ENCODE measurements at regions not wholly inside any gene's neighbourhood (a gene's known extent, or its start where the extent isn't known, plus 50 kb on each side); places are given as distances from the start of the nearest gene placed in this dataset.

DNA sequence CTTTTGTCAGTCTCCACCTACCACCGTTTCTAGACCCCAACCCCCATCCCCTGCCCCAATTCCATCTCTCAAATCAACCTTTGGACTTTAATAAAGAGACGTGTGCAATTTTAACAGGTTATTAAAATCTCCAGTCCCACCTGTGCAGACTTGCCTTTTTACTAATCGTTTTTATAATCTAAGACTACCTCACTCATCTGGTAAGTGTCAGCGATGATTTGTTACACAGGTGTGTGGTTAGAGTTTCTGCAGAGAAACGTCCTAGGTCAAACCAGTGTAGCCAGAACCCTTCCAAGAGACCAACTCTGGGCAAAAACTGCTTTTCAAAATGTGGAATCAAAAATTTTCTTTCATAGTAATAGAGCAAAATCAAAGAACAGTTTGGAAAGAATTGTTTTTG lies 60.4 kb upstream of the PELI2 start:
- Histone ChIP-seq H3K79me2 (replicated peaks; ENCODE audit: insufficient read depth) (no peaks in the 10 kb centered on the region), H3K27me3 (ENCODE audit: insufficient read depth) (no peaks in the 10 kb centered on the region), H3K4me3 (no peak overlapping the region), H3K9me2 (ENCODE audit: insufficient read depth) (no peaks in the 10 kb centered on the region), H3K36me3 (ENCODE audit: insufficient read depth) (no peaks in the 10 kb centered on the region), H3F3A (replicated peaks; ENCODE audit: low read depth) (no peaks in the 10 kb centered on the region), H3K4me1 (ENCODE audit: insufficient read depth) (0 out of 2 replicates have a peak, but pooled peaks cover 6% of the 10 kb centered on the region), H3K4me2 (no peak overlapping the region), H2AFZ (peak overlapping the region; percentile 83; the same call in 1 of the 2 replicates), H3K27ac (ENCODE audit: low read depth) (no peak overlapping the region), H4K20me1 (replicated peaks; ENCODE audit: insufficient read depth) (no peaks in the 10 kb centered on the region)
- ATAC-seq (no peak), DNase-seq (ENCODE audit: low spot score) (no peak)
- TF ChIP-seq EZH2phosphoT487 (IDR thresholded peaks at IDR 0.05; ENCODE audit: unreplicated experiment) (no peak), POLR2AphosphoS5 (IDR thresholded peaks at IDR 0.05; ENCODE audit: low read depth) (no peak), NANOG (IDR thresholded peaks at IDR 0.05; ENCODE audit: borderline replicate concordance) (no peak), EZH2 (IDR thresholded peaks at IDR 0.05; ENCODE audit: low read depth, unreplicated experiment) (no peak), ZNF114 (CRISPR knock-in tag; IDR thresholded peaks at IDR 0.05) (no peak)
- TF ChIP-seq, protein P1, sequence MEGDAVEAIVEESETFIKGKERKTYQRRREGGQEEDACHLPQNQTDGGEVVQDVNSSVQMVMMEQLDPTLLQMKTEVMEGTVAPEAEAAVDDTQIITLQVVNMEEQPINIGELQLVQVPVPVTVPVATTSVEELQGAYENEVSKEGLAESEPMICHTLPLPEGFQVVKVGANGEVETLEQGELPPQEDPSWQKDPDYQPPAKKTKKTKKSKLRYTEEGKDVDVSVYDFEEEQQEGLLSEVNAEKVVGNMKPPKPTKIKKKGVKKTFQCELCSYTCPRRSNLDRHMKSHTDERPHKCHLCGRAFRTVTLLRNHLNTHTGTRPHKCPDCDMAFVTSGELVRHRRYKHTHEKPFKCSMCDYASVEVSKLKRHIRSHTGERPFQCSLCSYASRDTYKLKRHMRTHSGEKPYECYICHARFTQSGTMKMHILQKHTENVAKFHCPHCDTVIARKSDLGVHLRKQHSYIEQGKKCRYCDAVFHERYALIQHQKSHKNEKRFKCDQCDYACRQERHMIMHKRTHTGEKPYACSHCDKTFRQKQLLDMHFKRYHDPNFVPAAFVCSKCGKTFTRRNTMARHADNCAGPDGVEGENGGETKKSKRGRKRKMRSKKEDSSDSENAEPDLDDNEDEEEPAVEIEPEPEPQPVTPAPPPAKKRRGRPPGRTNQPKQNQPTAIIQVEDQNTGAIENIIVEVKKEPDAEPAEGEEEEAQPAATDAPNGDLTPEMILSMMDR (conservative IDR thresholded peaks at IDR 0.05; ENCODE audit: low read depth in 2 of 2), result no peak
- Mint-ChIP-seq H3K4me3 (no peak overlapping the region), H3K36me3 (ENCODE audit: low read depth) (no peaks in the 10 kb centered on the region), H3K9me3 (no peaks in the 10 kb centered on the region), H3K27me3 (ENCODE audit: insufficient read depth, low read depth, poor library complexity) (no peaks in the 10 kb centered on the region), H3K27ac (no peak overlapping the region), H3K4me1 (peaks cover 12% of the 10 kb centered on the region)

DNA sequence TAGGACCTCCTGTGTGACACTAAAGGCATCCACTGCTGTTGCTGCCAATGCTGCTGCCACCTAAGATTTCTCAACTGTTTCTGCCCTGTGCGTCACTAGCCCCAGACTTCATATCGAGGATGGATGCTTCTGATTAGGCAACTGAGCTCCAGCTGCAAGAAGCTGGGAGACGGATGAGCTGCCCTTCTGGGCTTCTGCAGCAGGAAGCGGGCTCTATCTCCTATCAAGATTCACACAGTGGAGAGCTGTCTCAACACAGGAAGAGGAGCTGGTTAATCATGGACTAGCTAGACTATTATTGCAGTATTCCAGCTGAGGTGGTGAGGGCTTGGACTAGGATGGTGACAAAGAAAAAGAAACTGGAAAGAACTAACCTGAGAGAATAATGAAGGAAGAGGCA lies 59.2 kb upstream of the PELI2 start:
- H3K4me1 ChIP-seq (ENCODE audit: insufficient read depth), result 0 out of 2 replicates have a peak, but pooled peaks cover 6% of the 10 kb centered on the region
- no peaks in the 10 kb centered on the region for H3K36me3 ChIP-seq (ENCODE audit: insufficient read depth)
- no peak overlapping the region for H3K27ac Mint-ChIP-seq
- no peaks in the 10 kb centered on the region for H3K9me3 Mint-ChIP-seq
- no peak for TF ChIP-seq NANOG (IDR thresholded peaks at IDR 0.05; ENCODE audit: borderline replicate concordance)
- ATAC-seq (no peak), DNase-seq (ENCODE audit: low spot score) (no peak)
- no peak overlapping the region for H3K4me3 Mint-ChIP-seq
- no peak overlapping the region for H3K4me2 ChIP-seq
- H3K27ac ChIP-seq (ENCODE audit: low read depth), result no peak overlapping the region
- no peaks in the 10 kb centered on the region for H3F3A ChIP-seq (replicated peaks; ENCODE audit: low read depth)
- no peaks in the 10 kb centered on the region for H3K79me2 ChIP-seq (replicated peaks; ENCODE audit: insufficient read depth)
- 0 out of 2 replicates have a peak overlapping the region, but pooled peaks have one; percentile 18 for H2AFZ ChIP-seq
- H3K9me2 ChIP-seq (ENCODE audit: insufficient read depth), result no peaks in the 10 kb centered on the region
- no peaks in the 10 kb centered on the region for H3K27me3 ChIP-seq (ENCODE audit: insufficient read depth)
- no peaks in the 10 kb centered on the region for H4K20me1 ChIP-seq (replicated peaks; ENCODE audit: insufficient read depth)
- no peaks in the 10 kb centered on the region for H3K36me3 Mint-ChIP-seq (ENCODE audit: low read depth)
- no peak overlapping the region for H3K4me3 ChIP-seq
- no peaks in the 10 kb centered on the region for H3K27me3 Mint-ChIP-seq (ENCODE audit: insufficient read depth, low read depth, poor library complexity)
- H3K4me1 Mint-ChIP-seq, result peaks cover 12% of the 10 kb centered on the region

DNA sequence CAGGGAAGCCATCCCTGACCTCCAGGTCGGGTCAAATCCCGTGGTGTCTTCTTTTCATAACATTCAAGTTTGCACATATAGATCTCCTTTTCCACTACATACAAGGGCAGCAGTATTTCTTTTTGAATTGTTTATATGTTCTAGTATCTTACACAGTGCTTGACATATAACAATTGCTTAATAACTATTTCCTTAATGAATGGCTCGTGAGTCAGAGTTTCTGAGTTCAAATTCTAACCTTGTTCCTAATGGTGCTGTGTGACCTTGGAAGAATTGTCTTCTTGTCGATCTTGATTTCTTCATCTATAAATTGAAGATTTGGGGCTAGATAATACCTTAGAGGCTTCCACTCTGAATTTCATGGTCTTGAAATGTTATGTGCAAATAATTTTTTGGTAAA lies 57.2 kb upstream of the PELI2 start:
- H3K4me1 ChIP-seq (ENCODE audit: insufficient read depth), result 0 out of 2 replicates have a peak, but pooled peaks cover 6% of the 10 kb centered on the region
- Mint-ChIP-seq H3K27ac (no peak overlapping the region), H3K4me3 (no peak overlapping the region), H3K36me3 (ENCODE audit: low read depth) (no peaks in the 10 kb centered on the region), H3K4me1 (peaks cover 12% of the 10 kb centered on the region), H3K9me3 (no peaks in the 10 kb centered on the region), H3K27me3 (ENCODE audit: insufficient read depth, low read depth, poor library complexity) (no peaks in the 10 kb centered on the region)
- H3K36me3 ChIP-seq (ENCODE audit: insufficient read depth), result no peaks in the 10 kb centered on the region
- no peak overlapping the region for H3K4me2 ChIP-seq
- DNase-seq (ENCODE audit: low spot score) (no peak), ATAC-seq (no peak)
- H3K79me2 ChIP-seq (replicated peaks; ENCODE audit: insufficient read depth), result no peaks in the 10 kb centered on the region
- no peaks in the 10 kb centered on the region for H3K27me3 ChIP-seq (ENCODE audit: insufficient read depth)
- no peaks in the 10 kb centered on the region for H4K20me1 ChIP-seq (replicated peaks; ENCODE audit: insufficient read depth)
- H3K27ac ChIP-seq (ENCODE audit: low read depth), result no peak overlapping the region
- no peak overlapping the region for H3K4me3 ChIP-seq
- H2AFZ ChIP-seq, result no peak overlapping the region
- no peaks in the 10 kb centered on the region for H3F3A ChIP-seq (replicated peaks; ENCODE audit: low read depth)
- TF ChIP-seq, protein P1 (conservative IDR thresholded peaks at IDR 0.05; ENCODE audit: low read depth in 2 of 2), result no peak
- no peak for TF ChIP-seq EZH2phosphoT487 (IDR thresholded peaks at IDR 0.05; ENCODE audit: unreplicated experiment)
- TF ChIP-seq, protein P2, sequence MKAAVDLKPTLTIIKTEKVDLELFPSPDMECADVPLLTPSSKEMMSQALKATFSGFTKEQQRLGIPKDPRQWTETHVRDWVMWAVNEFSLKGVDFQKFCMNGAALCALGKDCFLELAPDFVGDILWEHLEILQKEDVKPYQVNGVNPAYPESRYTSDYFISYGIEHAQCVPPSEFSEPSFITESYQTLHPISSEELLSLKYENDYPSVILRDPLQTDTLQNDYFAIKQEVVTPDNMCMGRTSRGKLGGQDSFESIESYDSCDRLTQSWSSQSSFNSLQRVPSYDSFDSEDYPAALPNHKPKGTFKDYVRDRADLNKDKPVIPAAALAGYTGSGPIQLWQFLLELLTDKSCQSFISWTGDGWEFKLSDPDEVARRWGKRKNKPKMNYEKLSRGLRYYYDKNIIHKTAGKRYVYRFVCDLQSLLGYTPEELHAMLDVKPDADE (IDR thresholded peaks at IDR 0.05), result no peak
- 0 out of 2 replicates have a peak, but pooled peaks cover 5% of the 10 kb centered on the region for H3K9me2 ChIP-seq (ENCODE audit: insufficient read depth)

Measured in GM23338 (cell line).